Prostate gland (tissue), 2 donors: ENCODE measurements at regions not wholly inside any gene's neighbourhood (a gene's known extent, or its start where the extent isn't known, plus 50 kb on each side); places are given as distances from the start of the nearest gene placed in this dataset.

Source experiments
- POLR2A ChIP-seq: fragments of 450-650 bp; IDR thresholded peaks from one replicate; pipeline ENCODE4 v1.6.1; 2016; ENCODE audit warnings: antibody characterized with exemption, mild to moderate bottlenecking
- TF ChIP-seq, protein P1 (sequence below), 4 experiments: fragments of 200-600 bp in 2 of 4; fragments of 450-650 bp in 2 of 4; sonication (generic) in 2 of 4; IDR thresholded peaks; 1 replicate in 3 of 4; 2 replicates in 1 of 4; pipeline ENCODE4 v1.5.1; 2016 to 2019; ENCODE audit warnings: antibody characterized with exemption in 4 of 4, mild to moderate bottlenecking in 2 of 4, moderate library complexity in 2 of 4

DNA sequence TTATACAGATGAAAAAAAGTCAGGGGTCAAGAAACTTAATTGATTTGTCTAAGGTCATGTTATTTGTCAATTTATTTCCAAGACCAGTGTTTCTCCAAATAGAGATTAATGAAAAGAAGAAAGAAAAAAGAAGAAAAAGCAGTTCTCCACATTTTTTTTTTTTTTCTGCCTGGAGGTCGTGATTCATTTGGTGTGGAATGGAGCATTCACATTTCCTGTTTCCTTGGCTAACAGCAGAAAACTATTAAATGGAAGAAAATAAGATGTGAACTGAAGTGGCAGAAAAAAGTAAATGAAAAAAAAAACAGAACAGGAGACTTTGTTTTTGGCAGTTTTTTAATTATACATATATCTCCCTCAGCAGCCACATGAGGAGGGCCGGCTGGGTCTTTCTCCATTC is 470.8 kb upstream of the ZNF337 start:
- TF ChIP-seq POLR2A = no peak
- TF ChIP-seq, protein P1, sequence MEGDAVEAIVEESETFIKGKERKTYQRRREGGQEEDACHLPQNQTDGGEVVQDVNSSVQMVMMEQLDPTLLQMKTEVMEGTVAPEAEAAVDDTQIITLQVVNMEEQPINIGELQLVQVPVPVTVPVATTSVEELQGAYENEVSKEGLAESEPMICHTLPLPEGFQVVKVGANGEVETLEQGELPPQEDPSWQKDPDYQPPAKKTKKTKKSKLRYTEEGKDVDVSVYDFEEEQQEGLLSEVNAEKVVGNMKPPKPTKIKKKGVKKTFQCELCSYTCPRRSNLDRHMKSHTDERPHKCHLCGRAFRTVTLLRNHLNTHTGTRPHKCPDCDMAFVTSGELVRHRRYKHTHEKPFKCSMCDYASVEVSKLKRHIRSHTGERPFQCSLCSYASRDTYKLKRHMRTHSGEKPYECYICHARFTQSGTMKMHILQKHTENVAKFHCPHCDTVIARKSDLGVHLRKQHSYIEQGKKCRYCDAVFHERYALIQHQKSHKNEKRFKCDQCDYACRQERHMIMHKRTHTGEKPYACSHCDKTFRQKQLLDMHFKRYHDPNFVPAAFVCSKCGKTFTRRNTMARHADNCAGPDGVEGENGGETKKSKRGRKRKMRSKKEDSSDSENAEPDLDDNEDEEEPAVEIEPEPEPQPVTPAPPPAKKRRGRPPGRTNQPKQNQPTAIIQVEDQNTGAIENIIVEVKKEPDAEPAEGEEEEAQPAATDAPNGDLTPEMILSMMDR (IDR thresholded peaks at IDR 0.05) = no peak
